Ishikawa (cell line): ENCODE measurements at regions not wholly inside any gene's neighbourhood (a gene's known extent, or its start where the extent isn't known, plus 50 kb on each side); places are given as distances from the start of the nearest gene placed in this dataset.

Source experiments
- CEBPB ChIP-seq: IDR thresholded peaks from 2 replicates; pipeline ENCODE4 v1.6.1; 2012
- CREB1 ChIP-seq: IDR thresholded peaks from 2 replicates; pipeline ENCODE4 v1.6.1; 2012; ENCODE audit warnings: low read depth
- EP300 ChIP-seq: IDR thresholded peaks from 2 replicates; pipeline ENCODE4 v1.6.1; 2012; ENCODE audit warnings: borderline replicate concordance
- FOXM1 ChIP-seq: IDR thresholded peaks from 2 replicates; pipeline ENCODE4 v1.6.1; 2012; ENCODE audit warnings: low read depth, borderline replicate concordance
- MAX ChIP-seq: IDR thresholded peaks from 2 replicates; pipeline ENCODE4 v1.6.1; 2012
- NFIC ChIP-seq: IDR thresholded peaks from 2 replicates; pipeline ENCODE4 v1.6.1; 2012
- RAD21 ChIP-seq: IDR thresholded peaks from 2 replicates; pipeline ENCODE4 v1.6.1; 2012; ENCODE audit warnings: low read depth
- REST ChIP-seq: IDR thresholded peaks from 2 replicates; pipeline ENCODE4 v1.6.1; 2012; ENCODE audit warnings: low read depth, mild to moderate bottlenecking
- TAF1 ChIP-seq: IDR thresholded peaks from 2 replicates; pipeline ENCODE4 v1.6.1; 2012; ENCODE audit warnings: low read depth, mild to moderate bottlenecking
- TCF12 ChIP-seq: IDR thresholded peaks from 2 replicates; pipeline ENCODE4 v1.6.1; 2012; ENCODE audit warnings: low read depth
- TEAD4 ChIP-seq: IDR thresholded peaks from 2 replicates; pipeline ENCODE4 v1.6.1; 2012
- USF1 ChIP-seq: IDR thresholded peaks from 2 replicates; pipeline ENCODE4 v1.6.1; 2012
- YY1 ChIP-seq: IDR thresholded peaks from 2 replicates; pipeline ENCODE4 v1.6.1; 2012; ENCODE audit warnings: low read depth
- ZBTB7A ChIP-seq: IDR thresholded peaks from 2 replicates; pipeline ENCODE4 v1.6.1; 2012; ENCODE audit warnings: low read depth

- TF ChIP-seq REST, result no peak
- no peak for TF ChIP-seq RAD21
- no peak for TF ChIP-seq TAF1
- no peak for TF ChIP-seq MAX
- TF ChIP-seq CEBPB, result no peak
- TF ChIP-seq EP300, result no peak
- no peak for TF ChIP-seq YY1
- TF ChIP-seq TEAD4, result no peak
- TF ChIP-seq FOXM1, result no peak
- TF ChIP-seq NFIC, result no peak
- TF ChIP-seq CREB1, result no peak
- no peak for TF ChIP-seq USF1
- no peak for TF ChIP-seq TCF12
- TF ChIP-seq ZBTB7A, result no peak
These were observed 101.1 kb upstream of the NR4A3 start for GRCh38 chr9:99720455-99721050.
